ENCODE measurements at regions not wholly inside any gene's neighbourhood (a gene's known extent, or its start where the extent isn't known, plus 50 kb on each side); places are given as distances from the start of the nearest gene placed in this dataset.

DNA sequence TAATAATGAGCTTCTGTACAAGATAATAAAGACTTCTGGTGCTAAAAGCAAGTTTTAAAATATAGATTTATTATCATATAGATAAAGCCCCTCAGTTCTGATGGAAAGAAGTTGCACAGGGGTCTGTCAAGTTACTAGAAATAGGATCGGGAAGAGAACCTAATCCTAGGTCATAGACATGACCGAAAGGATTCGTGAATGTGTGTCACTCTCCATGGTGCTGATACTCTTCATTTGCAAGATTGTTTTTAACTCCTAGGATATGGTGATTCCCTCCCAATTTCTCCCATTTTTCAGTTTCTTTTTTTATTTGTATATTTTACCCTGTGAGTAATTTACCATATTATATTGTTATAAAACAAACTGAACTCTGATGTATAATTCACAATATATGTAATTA, 58.9 kb upstream of the CTNNA2 start:
- H3F3A ChIP-seq (ENCODE audit: insufficient read depth, low read length, poor library complexity, severe bottlenecking), result no peaks in the 10 kb centered on the region
- H3K4me2 ChIP-seq (ENCODE audit: low read length), result no peak overlapping the region

DNA sequence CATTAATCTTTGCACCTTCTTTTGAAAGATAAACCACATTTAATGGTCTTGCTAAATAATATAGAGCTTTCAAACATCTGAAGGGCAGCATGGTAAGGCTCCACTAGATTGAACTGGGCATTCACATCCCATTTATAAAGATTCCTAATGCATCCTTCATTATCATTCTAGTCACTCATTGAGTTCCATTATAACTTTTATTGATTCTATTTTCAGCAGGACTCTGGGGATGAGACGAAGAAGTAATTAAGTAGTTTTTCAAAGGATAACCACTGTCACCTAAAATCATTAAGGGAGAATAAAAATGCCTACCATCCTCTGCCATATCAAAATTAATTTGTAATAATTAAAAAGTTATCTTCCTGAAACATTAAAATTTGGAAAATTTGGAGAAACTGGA, 60.2 kb upstream of the CTNNA2 start:
- Histone ChIP-seq H3F3A (ENCODE audit: insufficient read depth, low read length, poor library complexity, severe bottlenecking) (no peaks in the 10 kb centered on the region), H3K9me3 (ENCODE audit: low read length) (no peaks in the 10 kb centered on the region), H3K36me3 (ENCODE audit: insufficient read depth, low read length) (no peaks in the 10 kb centered on the region), H3K27me3 (ENCODE audit: insufficient read depth, low read depth, low read length) (no peaks in the 10 kb centered on the region), H3K9ac (ENCODE audit: low read length) (no peak overlapping the region), H2AFZ (ENCODE audit: low read depth, low read length) (no peak overlapping the region), H3K4me2 (ENCODE audit: low read length) (no peak overlapping the region), H3K27ac (ENCODE audit: low read length) (no peak overlapping the region), H3K79me2 (replicated peaks; ENCODE audit: insufficient read depth, low read length) (no peaks in the 10 kb centered on the region), H3K4me3 (ENCODE audit: low read length) (no peak overlapping the region), H3K9me2 (ENCODE audit: insufficient read depth, low read length) (no peaks in the 10 kb centered on the region), H4K20me1 (ENCODE audit: insufficient read depth) (no peaks in the 10 kb centered on the region)
- TF ChIP-seq TAF1 (IDR thresholded peaks at IDR 0.05; ENCODE audit: low read depth) (no peak), CTCF (IDR thresholded peaks at IDR 0.05; ENCODE audit: poor library complexity, severe bottlenecking) (no peak), MXI1 (conservative IDR thresholded peaks at IDR 0.05; ENCODE audit: poor library complexity, severe bottlenecking) (no peak), RAD21 (conservative IDR thresholded peaks at IDR 0.05) (no peak), POLR2AphosphoS5 (IDR thresholded peaks at IDR 0.05) (no peak), EZH2 (IDR thresholded peaks at IDR 0.05; ENCODE audit: borderline replicate concordance, insufficient read depth, low read length, poor library complexity, severe bottlenecking) (no peak)

More for the DNA sequence above, 58.9 kb upstream of the CTNNA2 start:
- Histone ChIP-seq H3K27ac (ENCODE audit: low read length) (no peak overlapping the region), H3K9me3 (ENCODE audit: low read length) (no peaks in the 10 kb centered on the region), H3K36me3 (ENCODE audit: insufficient read depth, low read length) (no peaks in the 10 kb centered on the region), H3K4me3 (ENCODE audit: low read length) (no peak overlapping the region), H2AFZ (ENCODE audit: low read depth, low read length) (no peak overlapping the region), H3K79me2 (replicated peaks; ENCODE audit: insufficient read depth, low read length) (no peaks in the 10 kb centered on the region), H3K9ac (ENCODE audit: low read length) (no peak overlapping the region), H4K20me1 (ENCODE audit: insufficient read depth) (no peaks in the 10 kb centered on the region), H3K9me2 (ENCODE audit: insufficient read depth, low read length) (no peaks in the 10 kb centered on the region), H3K27me3 (ENCODE audit: insufficient read depth, low read depth, low read length) (no peaks in the 10 kb centered on the region)
- TF ChIP-seq EP300 (conservative IDR thresholded peaks at IDR 0.05; ENCODE audit: poor library complexity, severe bottlenecking) (no peak), POLR2AphosphoS5 (IDR thresholded peaks at IDR 0.05) (no peak), EZH2 (IDR thresholded peaks at IDR 0.05; ENCODE audit: borderline replicate concordance, insufficient read depth, low read length, poor library complexity, severe bottlenecking) (no peak), TAF1 (IDR thresholded peaks at IDR 0.05; ENCODE audit: low read depth) (no peak), CTCF (IDR thresholded peaks at IDR 0.05; ENCODE audit: poor library complexity, severe bottlenecking) (no peak)
- TF ChIP-seq, protein P1, sequence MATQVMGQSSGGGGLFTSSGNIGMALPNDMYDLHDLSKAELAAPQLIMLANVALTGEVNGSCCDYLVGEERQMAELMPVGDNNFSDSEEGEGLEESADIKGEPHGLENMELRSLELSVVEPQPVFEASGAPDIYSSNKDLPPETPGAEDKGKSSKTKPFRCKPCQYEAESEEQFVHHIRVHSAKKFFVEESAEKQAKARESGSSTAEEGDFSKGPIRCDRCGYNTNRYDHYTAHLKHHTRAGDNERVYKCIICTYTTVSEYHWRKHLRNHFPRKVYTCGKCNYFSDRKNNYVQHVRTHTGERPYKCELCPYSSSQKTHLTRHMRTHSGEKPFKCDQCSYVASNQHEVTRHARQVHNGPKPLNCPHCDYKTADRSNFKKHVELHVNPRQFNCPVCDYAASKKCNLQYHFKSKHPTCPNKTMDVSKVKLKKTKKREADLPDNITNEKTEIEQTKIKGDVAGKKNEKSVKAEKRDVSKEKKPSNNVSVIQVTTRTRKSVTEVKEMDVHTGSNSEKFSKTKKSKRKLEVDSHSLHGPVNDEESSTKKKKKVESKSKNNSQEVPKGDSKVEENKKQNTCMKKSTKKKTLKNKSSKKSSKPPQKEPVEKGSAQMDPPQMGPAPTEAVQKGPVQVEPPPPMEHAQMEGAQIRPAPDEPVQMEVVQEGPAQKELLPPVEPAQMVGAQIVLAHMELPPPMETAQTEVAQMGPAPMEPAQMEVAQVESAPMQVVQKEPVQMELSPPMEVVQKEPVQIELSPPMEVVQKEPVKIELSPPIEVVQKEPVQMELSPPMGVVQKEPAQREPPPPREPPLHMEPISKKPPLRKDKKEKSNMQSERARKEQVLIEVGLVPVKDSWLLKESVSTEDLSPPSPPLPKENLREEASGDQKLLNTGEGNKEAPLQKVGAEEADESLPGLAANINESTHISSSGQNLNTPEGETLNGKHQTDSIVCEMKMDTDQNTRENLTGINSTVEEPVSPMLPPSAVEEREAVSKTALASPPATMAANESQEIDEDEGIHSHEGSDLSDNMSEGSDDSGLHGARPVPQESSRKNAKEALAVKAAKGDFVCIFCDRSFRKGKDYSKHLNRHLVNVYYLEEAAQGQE (IDR thresholded peaks at IDR 0.05; ENCODE audit: borderline replicate concordance), result peak; percentile 32

All from neural cell (in vitro differentiated cells).